SU-DHL-6 (cell line): ENCODE measurements at regions not wholly inside any gene's neighbourhood (a gene's known extent, or its start where the extent isn't known, plus 50 kb on each side); places are given as distances from the start of the nearest gene placed in this dataset.

Source experiments
- EZH2phosphoT487 ChIP-seq: fragments of 200-600 bp; sonication (generic), shearing (Covaris generic); conservative IDR thresholded peaks from 2 replicates; pipeline ENCODE4 v1.6.1; 2018; ENCODE audit warnings: mild to moderate bottlenecking, antibody characterized with exemption, low read length, moderate library complexity, mixed read lengths
- TF ChIP-seq, protein P1 (sequence below): fragments of 200-600 bp; sonication (generic); IDR thresholded peaks from one replicate; pipeline ENCODE4 v1.5.1; 2017; ENCODE audit warnings: antibody characterized with exemption, mild to moderate bottlenecking, low read length, moderate library complexity; ENCODE audit not compliant: insufficient read depth, poor library complexity, severe bottlenecking

- TF ChIP-seq, protein P1, sequence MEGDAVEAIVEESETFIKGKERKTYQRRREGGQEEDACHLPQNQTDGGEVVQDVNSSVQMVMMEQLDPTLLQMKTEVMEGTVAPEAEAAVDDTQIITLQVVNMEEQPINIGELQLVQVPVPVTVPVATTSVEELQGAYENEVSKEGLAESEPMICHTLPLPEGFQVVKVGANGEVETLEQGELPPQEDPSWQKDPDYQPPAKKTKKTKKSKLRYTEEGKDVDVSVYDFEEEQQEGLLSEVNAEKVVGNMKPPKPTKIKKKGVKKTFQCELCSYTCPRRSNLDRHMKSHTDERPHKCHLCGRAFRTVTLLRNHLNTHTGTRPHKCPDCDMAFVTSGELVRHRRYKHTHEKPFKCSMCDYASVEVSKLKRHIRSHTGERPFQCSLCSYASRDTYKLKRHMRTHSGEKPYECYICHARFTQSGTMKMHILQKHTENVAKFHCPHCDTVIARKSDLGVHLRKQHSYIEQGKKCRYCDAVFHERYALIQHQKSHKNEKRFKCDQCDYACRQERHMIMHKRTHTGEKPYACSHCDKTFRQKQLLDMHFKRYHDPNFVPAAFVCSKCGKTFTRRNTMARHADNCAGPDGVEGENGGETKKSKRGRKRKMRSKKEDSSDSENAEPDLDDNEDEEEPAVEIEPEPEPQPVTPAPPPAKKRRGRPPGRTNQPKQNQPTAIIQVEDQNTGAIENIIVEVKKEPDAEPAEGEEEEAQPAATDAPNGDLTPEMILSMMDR, result no peak
- TF ChIP-seq EZH2phosphoT487, result no peak
Measured at GRCh38 chr1:67627336-67627735, 57.7 kb upstream of the GADD45A start.
